ENCODE measurements at regions not wholly inside any gene's neighbourhood (a gene's known extent, or its start where the extent isn't known, plus 50 kb on each side); places are given as distances from the start of the nearest gene placed in this dataset.

GRCh38 chr16:47886631-47887415, 269.0 kb downstream of the ABCC12 start:
- Histone ChIP-seq H3K9me3 (no peaks in the 10 kb centered on the region), H3K4me3 (no peak overlapping the region), H3K27ac (no peak overlapping the region), H3K36me3 (no peaks in the 10 kb centered on the region), H3K27me3 (no peaks in the 10 kb centered on the region), H3K4me1 (no peaks in the 10 kb centered on the region)
- no peak for DNase-seq
- intact Hi-C loops (cut with DNase I; ENCODE audit: low total_unique reads), result no loop called here
- no peak for TF ChIP-seq POLR2A (IDR thresholded peaks at IDR 0.05)
- no peak for TF ChIP-seq CTCF (IDR thresholded peaks at IDR 0.05)

- no peaks in the 10 kb centered on the region for H3K27me3 ChIP-seq
- TF ChIP-seq POLR2A (IDR thresholded peaks at IDR 0.05), result no peak
- TF ChIP-seq CTCF (IDR thresholded peaks at IDR 0.05), result no peak
- H3K9me3 ChIP-seq, result no peaks in the 10 kb centered on the region
- H3K4me1 ChIP-seq, result no peaks in the 10 kb centered on the region
- intact Hi-C loops (cut with DNase I; ENCODE audit: low total_unique reads), result no loop called here
- H3K27ac ChIP-seq, result no peak overlapping the region
- H3K4me3 ChIP-seq, result no peak overlapping the region
- no peak for DNase-seq
- no peaks in the 10 kb centered on the region for H3K36me3 ChIP-seq
Observed at GRCh38 chr16:47886139-47886538, 269.7 kb downstream of the ABCC12 start.

GRCh38 chr16:47885489-47885888, 270.3 kb downstream of the ABCC12 start:
- no peak for TF ChIP-seq CTCF (IDR thresholded peaks at IDR 0.05)
- TF ChIP-seq POLR2A (IDR thresholded peaks at IDR 0.05), result no peak
- intact Hi-C loops (cut with DNase I; ENCODE audit: low total_unique reads), result no loop called here
- Histone ChIP-seq H3K27me3 (no peaks in the 10 kb centered on the region), H3K4me1 (no peaks in the 10 kb centered on the region), H3K36me3 (no peaks in the 10 kb centered on the region), H3K9me3 (no peaks in the 10 kb centered on the region), H3K4me3 (no peak overlapping the region), H3K27ac (no peak overlapping the region)
- DNase-seq, result no peak

- TF ChIP-seq POLR2A (IDR thresholded peaks at IDR 0.05) (no peak), CTCF (IDR thresholded peaks at IDR 0.05) (no peak)
- Histone ChIP-seq H3K4me1 (no peaks in the 10 kb centered on the region), H3K4me3 (no peak overlapping the region), H3K36me3 (no peaks in the 10 kb centered on the region), H3K27ac (no peak overlapping the region), H3K9me3 (no peaks in the 10 kb centered on the region), H3K27me3 (no peaks in the 10 kb centered on the region)
- intact Hi-C loops (cut with DNase I; ENCODE audit: low total_unique reads), result no loop called here
- DNase-seq, result no peak
Observed at GRCh38 chr16:47884116-47884725, 271.6 kb downstream of the ABCC12 start.

GRCh38 chr16:47881574-47881973, 274.2 kb downstream of the ABCC12 start:
- no peak for DNase-seq
- intact Hi-C loops (cut with DNase I; ENCODE audit: low total_unique reads), result no loop called here
- no peak for TF ChIP-seq POLR2A (IDR thresholded peaks at IDR 0.05)
- Histone ChIP-seq H3K4me1 (no peaks in the 10 kb centered on the region), H3K9me3 (no peaks in the 10 kb centered on the region), H3K27me3 (no peaks in the 10 kb centered on the region), H3K36me3 (no peaks in the 10 kb centered on the region), H3K4me3 (no peak overlapping the region), H3K27ac (no peak overlapping the region)
